Glutamatergic neuron (in vitro differentiated cells): ENCODE measurements at regions not wholly inside any gene's neighbourhood (a gene's known extent, or its start where the extent isn't known, plus 50 kb on each side); places are given as distances from the start of the nearest gene placed in this dataset.

Source experiments
- DNase-seq: peaks from one replicate; pipeline ENCODE4 v3.0.0; 2022
- H3K27ac Mint-ChIP-seq: one replicate; pipeline ENCODE4 v1.8.0; 2020; ENCODE audit warnings: mild to moderate bottlenecking, mixed read lengths, inconsistent platforms; ENCODE audit not compliant: unreplicated experiment
- H3K27me3 Mint-ChIP-seq: one replicate; pipeline ENCODE4 v1.8.0; 2020; ENCODE audit warnings: mild to moderate bottlenecking, moderate library complexity, mixed read lengths, inconsistent platforms; ENCODE audit not compliant: unreplicated experiment
- H3K36me3 Mint-ChIP-seq: one replicate; pipeline ENCODE4 v1.8.0; 2020; ENCODE audit warnings: mild to moderate bottlenecking, mixed read lengths, inconsistent platforms; ENCODE audit not compliant: unreplicated experiment
- H3K4me1 Mint-ChIP-seq: one replicate; pipeline ENCODE4 v1.8.0; 2020; ENCODE audit warnings: mild to moderate bottlenecking, low read depth, mixed read lengths, inconsistent platforms; ENCODE audit not compliant: unreplicated experiment
- H3K4me3 Mint-ChIP-seq: one replicate; pipeline ENCODE4 v1.8.0; 2020; ENCODE audit warnings: mild to moderate bottlenecking, mixed read lengths, inconsistent platforms; ENCODE audit not compliant: unreplicated experiment
- H3K9me3 Mint-ChIP-seq: one replicate; pipeline ENCODE4 v1.8.0; 2020; ENCODE audit warnings: mild to moderate bottlenecking, moderate library complexity, mixed read lengths, inconsistent platforms; ENCODE audit not compliant: unreplicated experiment
- TF ChIP-seq, protein P1 (sequence below): fragments of 200-600 bp; sonication (generic); IDR thresholded peaks from one replicate; pipeline ENCODE4 v1.5.0; 2021; ENCODE audit not compliant: partially characterized antibody, unreplicated experiment

DNA sequence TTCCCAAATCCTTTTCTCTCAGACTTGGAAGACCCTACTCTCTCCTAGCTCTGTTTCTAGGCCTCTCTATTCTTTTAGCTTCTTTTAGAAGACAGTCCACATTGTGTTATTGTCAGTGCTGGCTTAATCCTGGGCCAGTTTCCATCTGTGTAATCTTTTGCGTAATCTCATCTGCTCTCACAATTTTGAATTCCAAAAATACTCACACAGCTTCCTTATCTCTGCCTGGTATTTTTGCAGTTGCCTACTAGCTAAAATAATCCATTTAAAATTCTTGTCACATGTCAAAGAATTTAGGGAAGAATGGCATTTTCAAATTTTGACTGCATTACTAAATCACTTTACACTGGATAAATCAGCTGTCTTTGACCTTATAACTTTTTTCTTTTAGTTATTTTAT, 200.6 kb upstream of the MEX3C start:
- Mint-ChIP-seq H3K36me3 (no peaks in the 10 kb centered on the region), H3K4me3 (no peak overlapping the region), H3K9me3 (no peaks in the 10 kb centered on the region), H3K27ac (no peak overlapping the region), H3K27me3 (no peaks in the 10 kb centered on the region), H3K4me1 (no peaks in the 10 kb centered on the region)
- TF ChIP-seq, protein P1, sequence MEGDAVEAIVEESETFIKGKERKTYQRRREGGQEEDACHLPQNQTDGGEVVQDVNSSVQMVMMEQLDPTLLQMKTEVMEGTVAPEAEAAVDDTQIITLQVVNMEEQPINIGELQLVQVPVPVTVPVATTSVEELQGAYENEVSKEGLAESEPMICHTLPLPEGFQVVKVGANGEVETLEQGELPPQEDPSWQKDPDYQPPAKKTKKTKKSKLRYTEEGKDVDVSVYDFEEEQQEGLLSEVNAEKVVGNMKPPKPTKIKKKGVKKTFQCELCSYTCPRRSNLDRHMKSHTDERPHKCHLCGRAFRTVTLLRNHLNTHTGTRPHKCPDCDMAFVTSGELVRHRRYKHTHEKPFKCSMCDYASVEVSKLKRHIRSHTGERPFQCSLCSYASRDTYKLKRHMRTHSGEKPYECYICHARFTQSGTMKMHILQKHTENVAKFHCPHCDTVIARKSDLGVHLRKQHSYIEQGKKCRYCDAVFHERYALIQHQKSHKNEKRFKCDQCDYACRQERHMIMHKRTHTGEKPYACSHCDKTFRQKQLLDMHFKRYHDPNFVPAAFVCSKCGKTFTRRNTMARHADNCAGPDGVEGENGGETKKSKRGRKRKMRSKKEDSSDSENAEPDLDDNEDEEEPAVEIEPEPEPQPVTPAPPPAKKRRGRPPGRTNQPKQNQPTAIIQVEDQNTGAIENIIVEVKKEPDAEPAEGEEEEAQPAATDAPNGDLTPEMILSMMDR = no peak
- no peak for DNase-seq

DNA sequence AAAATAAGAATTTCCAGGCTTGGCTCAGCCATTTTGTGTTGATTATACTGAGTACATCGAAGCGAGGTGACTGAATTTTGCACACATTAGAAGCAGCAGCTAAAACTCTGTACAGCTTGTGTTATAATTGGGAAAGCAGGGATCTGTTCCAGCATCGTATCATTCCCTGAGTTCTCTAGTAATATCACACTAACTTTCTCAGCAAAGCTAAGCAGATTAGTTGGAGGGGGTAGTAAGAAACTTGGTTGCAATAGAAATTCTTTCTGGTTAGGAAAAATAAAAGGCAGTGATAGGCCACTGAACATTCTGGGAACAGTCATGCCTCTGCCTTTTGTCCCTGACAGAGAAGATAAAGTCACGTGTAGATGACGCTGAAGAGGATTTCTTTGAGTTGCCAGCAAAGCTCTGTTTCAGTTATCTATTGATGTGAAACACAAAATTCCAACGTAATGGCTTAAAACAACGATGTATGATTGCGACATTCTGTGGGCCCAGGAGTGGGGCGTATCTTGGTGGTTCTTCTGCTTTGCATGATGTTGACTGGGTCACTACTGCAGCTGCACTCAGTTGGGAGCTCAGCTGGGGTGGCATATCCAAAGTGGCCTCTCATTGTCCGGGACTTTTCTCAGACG, 202.1 kb upstream of the MEX3C start:
- DNase-seq = no peak
- H3K4me1 Mint-ChIP-seq = no peaks in the 10 kb centered on the region
- no peak overlapping the region for H3K27ac Mint-ChIP-seq
- no peaks in the 10 kb centered on the region for H3K27me3 Mint-ChIP-seq
- no peaks in the 10 kb centered on the region for H3K36me3 Mint-ChIP-seq
- H3K4me3 Mint-ChIP-seq = no peak overlapping the region
- H3K9me3 Mint-ChIP-seq = no peaks in the 10 kb centered on the region
- TF ChIP-seq, protein P1 = no peak

DNA sequence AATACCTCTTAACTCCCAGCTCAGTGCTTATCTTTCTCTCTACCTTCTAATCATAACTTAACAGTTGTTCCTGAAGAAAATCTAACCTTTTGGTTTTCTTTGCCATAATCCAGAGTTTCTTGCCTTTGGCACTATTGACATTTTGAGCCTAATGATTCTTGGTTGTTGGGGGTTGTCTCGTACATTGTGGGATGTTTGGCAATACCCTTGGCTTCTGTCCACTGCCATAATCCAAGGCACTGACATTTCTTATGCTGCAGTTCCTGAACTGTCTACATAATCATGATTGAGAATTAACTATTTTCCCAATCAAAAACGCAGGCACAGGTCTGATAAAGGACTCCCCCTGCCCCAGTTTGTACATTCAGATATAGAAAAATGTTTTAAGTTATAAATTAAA, 203.2 kb upstream of the MEX3C start:
- no peak overlapping the region for H3K4me3 Mint-ChIP-seq
- no peaks in the 10 kb centered on the region for H3K27me3 Mint-ChIP-seq
- H3K36me3 Mint-ChIP-seq = no peaks in the 10 kb centered on the region
- H3K27ac Mint-ChIP-seq = no peak overlapping the region
- TF ChIP-seq, protein P1 = no peak
- H3K4me1 Mint-ChIP-seq = no peaks in the 10 kb centered on the region
- no peaks in the 10 kb centered on the region for H3K9me3 Mint-ChIP-seq
- DNase-seq = no peak

DNA sequence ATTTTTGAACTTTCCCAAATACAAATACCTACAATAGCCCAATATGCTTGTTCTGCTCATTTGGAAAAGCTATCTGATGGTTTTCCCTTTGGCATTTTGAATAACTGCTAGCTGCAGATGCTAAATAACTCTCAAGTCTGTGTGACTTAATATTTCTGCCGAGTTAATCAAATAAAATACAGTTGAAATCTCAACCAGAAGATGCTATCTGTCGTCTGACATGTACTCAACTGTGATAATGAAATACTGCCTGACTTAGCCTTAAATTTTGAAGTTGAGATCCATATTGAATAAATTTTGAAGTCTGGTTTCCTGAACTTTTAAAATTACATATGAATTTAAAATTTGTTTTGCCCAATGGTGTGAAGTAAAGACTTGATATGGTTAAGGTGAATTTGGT, 204.4 kb upstream of the MEX3C start:
- H3K4me3 Mint-ChIP-seq = no peak overlapping the region
- no peaks in the 10 kb centered on the region for H3K36me3 Mint-ChIP-seq
- H3K27ac Mint-ChIP-seq = no peak overlapping the region
- no peaks in the 10 kb centered on the region for H3K9me3 Mint-ChIP-seq
- H3K27me3 Mint-ChIP-seq = no peaks in the 10 kb centered on the region
- TF ChIP-seq, protein P1 = no peak
- no peak for DNase-seq
- no peaks in the 10 kb centered on the region for H3K4me1 Mint-ChIP-seq

DNA sequence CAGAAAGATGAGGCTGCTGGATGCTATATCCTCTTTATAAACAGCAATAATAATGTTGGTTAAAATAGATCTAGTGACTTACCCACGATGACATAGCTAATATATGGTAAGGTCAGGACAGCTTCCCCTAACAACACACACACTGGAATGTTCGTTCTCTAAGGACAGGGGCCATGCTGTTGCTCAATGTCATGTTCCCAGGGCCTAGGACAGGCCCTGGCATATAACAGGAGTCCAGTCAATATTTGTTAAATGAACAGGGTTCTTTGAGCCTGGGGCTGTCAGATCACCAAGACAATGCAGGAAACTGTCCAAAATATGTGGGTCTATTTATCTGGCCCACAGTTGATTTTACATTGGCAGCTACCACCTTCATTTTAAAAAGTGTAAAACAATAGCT, 207.1 kb upstream of the MEX3C start:
- no peaks in the 10 kb centered on the region for H3K4me1 Mint-ChIP-seq
- no peaks in the 10 kb centered on the region for H3K27me3 Mint-ChIP-seq
- no peak overlapping the region for H3K27ac Mint-ChIP-seq
- TF ChIP-seq, protein P1 = no peak
- no peaks in the 10 kb centered on the region for H3K36me3 Mint-ChIP-seq
- H3K4me3 Mint-ChIP-seq = no peak overlapping the region
- no peaks in the 10 kb centered on the region for H3K9me3 Mint-ChIP-seq
- no peak for DNase-seq
